ENCODE measurements at regions not wholly inside any gene's neighbourhood (a gene's known extent, or its start where the extent isn't known, plus 50 kb on each side); places are given as distances from the start of the nearest gene placed in this dataset.

DNA sequence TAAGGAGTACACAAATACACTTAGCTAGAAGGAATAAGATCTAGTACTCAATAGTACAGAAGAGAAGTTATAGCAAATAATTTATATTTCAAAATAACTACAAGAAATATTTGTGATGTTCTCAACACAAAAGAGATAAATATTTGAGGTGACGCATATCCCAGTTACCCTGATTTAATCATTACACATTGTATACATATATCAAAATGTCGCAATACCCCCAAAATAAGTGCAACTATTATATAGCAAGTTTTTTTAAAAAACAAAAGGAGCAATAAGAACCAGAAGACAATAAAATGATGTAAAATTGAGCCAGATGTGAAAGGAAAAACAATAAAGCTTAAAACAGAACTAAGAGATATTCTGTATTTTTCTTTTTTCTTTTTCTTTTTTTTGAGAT is 59.3 kb upstream of the KIAA1217 start:
- Mint-ChIP-seq H3K27me3 (ENCODE audit: insufficient read depth) (no peaks in the 10 kb centered on the region), H3K36me3 (ENCODE audit: low read depth) (no peaks in the 10 kb centered on the region), H3K4me1 (no peaks in the 10 kb centered on the region), H3K9me3 (no peaks in the 10 kb centered on the region), H3K27ac (no peak overlapping the region), H3K4me3 (no peak overlapping the region)
- DNase-seq: no peak
- Histone ChIP-seq H3K9ac (ENCODE audit: extremely low read depth, low read length, poor library complexity, severe bottlenecking) (no peak overlapping the region), H3K27ac (ENCODE audit: low read depth, low read length) (no peak overlapping the region), H3K9me3 (ENCODE audit: control insufficient read depth, low read length) (no peaks in the 10 kb centered on the region), H3K4me1 (ENCODE audit: control insufficient read depth, insufficient read depth, low read length) (no peaks in the 10 kb centered on the region), H3K4me3 (ENCODE audit: low read length) (no peak overlapping the region), H3K36me3 (ENCODE audit: control insufficient read depth, insufficient read depth, low read length) (no peaks in the 10 kb centered on the region), H3K27me3 (ENCODE audit: control insufficient read depth, insufficient read depth, low read length, poor library complexity, severe bottlenecking) (no peaks in the 10 kb centered on the region)
- TF ChIP-seq, protein P1, sequence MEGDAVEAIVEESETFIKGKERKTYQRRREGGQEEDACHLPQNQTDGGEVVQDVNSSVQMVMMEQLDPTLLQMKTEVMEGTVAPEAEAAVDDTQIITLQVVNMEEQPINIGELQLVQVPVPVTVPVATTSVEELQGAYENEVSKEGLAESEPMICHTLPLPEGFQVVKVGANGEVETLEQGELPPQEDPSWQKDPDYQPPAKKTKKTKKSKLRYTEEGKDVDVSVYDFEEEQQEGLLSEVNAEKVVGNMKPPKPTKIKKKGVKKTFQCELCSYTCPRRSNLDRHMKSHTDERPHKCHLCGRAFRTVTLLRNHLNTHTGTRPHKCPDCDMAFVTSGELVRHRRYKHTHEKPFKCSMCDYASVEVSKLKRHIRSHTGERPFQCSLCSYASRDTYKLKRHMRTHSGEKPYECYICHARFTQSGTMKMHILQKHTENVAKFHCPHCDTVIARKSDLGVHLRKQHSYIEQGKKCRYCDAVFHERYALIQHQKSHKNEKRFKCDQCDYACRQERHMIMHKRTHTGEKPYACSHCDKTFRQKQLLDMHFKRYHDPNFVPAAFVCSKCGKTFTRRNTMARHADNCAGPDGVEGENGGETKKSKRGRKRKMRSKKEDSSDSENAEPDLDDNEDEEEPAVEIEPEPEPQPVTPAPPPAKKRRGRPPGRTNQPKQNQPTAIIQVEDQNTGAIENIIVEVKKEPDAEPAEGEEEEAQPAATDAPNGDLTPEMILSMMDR (conservative IDR thresholded peaks at IDR 0.05): no peak
- WGBS, 2 experiments (ENCODE audit: insufficient coverage in 1 of 2, insufficient read length in 1 of 2): 100% methylated on average over 1 of the region's 2 CpGs; no CpG with 5 or more reads in 1 of the 2 experiments

DNA sequence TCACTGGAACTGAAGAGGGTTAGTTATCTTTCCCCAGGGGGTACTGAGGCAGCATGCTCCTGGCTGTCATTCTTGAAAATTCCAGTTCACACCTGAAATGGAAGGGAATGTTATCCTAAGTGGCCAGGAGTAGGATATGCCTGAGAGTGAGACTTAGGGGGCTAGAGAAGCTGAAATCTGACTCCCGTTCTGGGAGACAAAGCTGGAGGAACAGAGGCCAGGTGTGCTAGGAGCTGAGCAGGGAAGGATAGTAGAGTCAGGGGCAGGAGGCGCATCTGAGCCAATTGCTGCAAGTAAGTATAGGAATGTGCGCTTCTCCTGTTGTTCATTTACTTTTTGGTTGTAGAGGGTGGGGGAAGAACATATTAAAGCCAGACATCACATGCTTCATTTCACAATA is 58.1 kb upstream of the KIAA1217 start:
- Histone ChIP-seq H3K4me3 (ENCODE audit: low read length) (no peak overlapping the region), H3K27me3 (ENCODE audit: control insufficient read depth, insufficient read depth, low read length, poor library complexity, severe bottlenecking) (no peaks in the 10 kb centered on the region), H3K9ac (ENCODE audit: extremely low read depth, low read length, poor library complexity, severe bottlenecking) (no peak overlapping the region), H3K9me3 (ENCODE audit: control insufficient read depth, low read length) (no peaks in the 10 kb centered on the region), H3K4me1 (ENCODE audit: control insufficient read depth, insufficient read depth, low read length) (no peaks in the 10 kb centered on the region), H3K27ac (ENCODE audit: low read depth, low read length) (no peak overlapping the region), H3K36me3 (ENCODE audit: control insufficient read depth, insufficient read depth, low read length) (no peaks in the 10 kb centered on the region)
- H3K27ac Mint-ChIP-seq: no peak overlapping the region
- TF ChIP-seq, protein P1 (conservative IDR thresholded peaks at IDR 0.05): no peak
- DNase-seq: no peak
- no peaks in the 10 kb centered on the region for H3K4me1 Mint-ChIP-seq
- no peaks in the 10 kb centered on the region for H3K36me3 Mint-ChIP-seq (ENCODE audit: low read depth)
- H3K9me3 Mint-ChIP-seq: no peaks in the 10 kb centered on the region
- WGBS, 2 experiments (ENCODE audit: insufficient coverage in 1 of 2, insufficient read length in 1 of 2): 69 to 86% methylated on average over 1 to 3 of the region's 3 CpGs
- no peaks in the 10 kb centered on the region for H3K27me3 Mint-ChIP-seq (ENCODE audit: insufficient read depth)
- H3K4me3 Mint-ChIP-seq: no peak overlapping the region

- Histone ChIP-seq H3K36me3 (ENCODE audit: control insufficient read depth, insufficient read depth, low read length) (no peaks in the 10 kb centered on the region), H3K4me1 (ENCODE audit: control insufficient read depth, insufficient read depth, low read length) (no peaks in the 10 kb centered on the region), H3K9ac (ENCODE audit: extremely low read depth, low read length, poor library complexity, severe bottlenecking) (no peak overlapping the region), H3K27ac (ENCODE audit: low read depth, low read length) (no peak overlapping the region), H3K27me3 (ENCODE audit: control insufficient read depth, insufficient read depth, low read length, poor library complexity, severe bottlenecking) (no peaks in the 10 kb centered on the region), H3K4me3 (ENCODE audit: low read length) (no peak overlapping the region), H3K9me3 (ENCODE audit: control insufficient read depth, low read length) (peaks cover 1% of the 10 kb centered on the region)
- Mint-ChIP-seq H3K27me3 (ENCODE audit: insufficient read depth) (no peaks in the 10 kb centered on the region), H3K4me3 (no peak overlapping the region), H3K4me1 (no peaks in the 10 kb centered on the region), H3K27ac (no peak overlapping the region), H3K36me3 (ENCODE audit: low read depth) (no peaks in the 10 kb centered on the region), H3K9me3 (no peaks in the 10 kb centered on the region)
- TF ChIP-seq, protein P1 (conservative IDR thresholded peaks at IDR 0.05): no peak
- no CpG with 5 or more reads among the region's 2 CpGs for WGBS, 2 experiments (ENCODE audit: insufficient coverage in 1 of 2, insufficient read length in 1 of 2)
- no peak for DNase-seq
These were observed 56.7 kb upstream of the KIAA1217 start for GRCh38 chr10:24152270-24152669.

All from endodermal cell (in vitro differentiated cells).